ENCODE measurements at regions not wholly inside any gene's neighbourhood (a gene's known extent, or its start where the extent isn't known, plus 50 kb on each side); places are given as distances from the start of the nearest gene placed in this dataset.

- TF ChIP-seq SUZ12 (IDR thresholded peaks at IDR 0.05; ENCODE audit: extremely low read depth, insufficient read depth, insufficient read length) (no peak), ZNF274 (IDR thresholded peaks at IDR 0.05; ENCODE audit: low read depth, low read length) (no peak)
Observed at GRCh38 chr13:62125451-62125850, 709.8 kb upstream of the PCDH20 start.
